ENCODE measurements at regions not wholly inside any gene's neighbourhood (a gene's known extent, or its start where the extent isn't known, plus 50 kb on each side); places are given as distances from the start of the nearest gene placed in this dataset.

DNA sequence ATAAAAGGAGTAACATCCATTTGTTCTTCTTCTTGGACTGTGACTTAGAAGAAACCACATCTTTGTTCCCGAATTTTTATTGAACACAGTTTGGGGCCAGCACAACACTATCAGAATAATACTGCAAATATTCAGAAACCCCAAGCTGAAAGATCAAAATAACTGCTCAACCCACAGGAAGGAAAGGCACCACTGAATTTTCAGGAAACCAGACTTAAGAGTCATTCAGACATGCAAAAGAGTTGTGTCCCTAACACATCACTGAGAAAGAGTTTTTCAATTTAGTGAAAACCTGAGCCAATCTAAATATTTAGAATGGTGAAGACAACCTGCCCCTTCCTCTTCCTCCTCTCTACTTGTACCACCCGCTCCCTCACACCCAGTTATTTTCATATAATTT is 295.0 kb upstream of the RORA start:
- DNase-seq, result no peak

GRCh38 chr15:61522411-61522810 is 293.3 kb upstream of the RORA start:
- DNase-seq, result no peak

GRCh38 chr15:61521953-61522352 is 292.9 kb upstream of the RORA start:
- no peak for DNase-seq

DNA sequence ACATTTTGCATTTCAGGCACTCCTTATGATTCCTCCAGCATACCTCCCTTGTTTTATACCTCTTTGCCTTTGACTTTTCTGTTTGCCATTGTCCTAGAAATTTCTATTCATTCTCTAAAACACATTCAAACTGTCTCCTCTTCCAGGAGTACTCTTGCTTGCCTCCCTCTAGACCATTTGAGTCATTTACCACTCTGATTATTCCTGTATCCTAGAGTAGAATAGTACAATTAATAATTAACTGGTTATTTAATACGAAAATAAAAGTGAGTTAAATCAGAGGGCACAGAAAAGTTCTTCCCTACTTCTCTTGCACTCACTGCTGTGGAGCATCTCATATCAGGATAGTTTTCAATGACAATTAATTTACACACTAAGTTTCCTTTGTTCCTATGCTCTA is 290.2 kb upstream of the RORA start:
- DNase-seq, result no peak

DNA sequence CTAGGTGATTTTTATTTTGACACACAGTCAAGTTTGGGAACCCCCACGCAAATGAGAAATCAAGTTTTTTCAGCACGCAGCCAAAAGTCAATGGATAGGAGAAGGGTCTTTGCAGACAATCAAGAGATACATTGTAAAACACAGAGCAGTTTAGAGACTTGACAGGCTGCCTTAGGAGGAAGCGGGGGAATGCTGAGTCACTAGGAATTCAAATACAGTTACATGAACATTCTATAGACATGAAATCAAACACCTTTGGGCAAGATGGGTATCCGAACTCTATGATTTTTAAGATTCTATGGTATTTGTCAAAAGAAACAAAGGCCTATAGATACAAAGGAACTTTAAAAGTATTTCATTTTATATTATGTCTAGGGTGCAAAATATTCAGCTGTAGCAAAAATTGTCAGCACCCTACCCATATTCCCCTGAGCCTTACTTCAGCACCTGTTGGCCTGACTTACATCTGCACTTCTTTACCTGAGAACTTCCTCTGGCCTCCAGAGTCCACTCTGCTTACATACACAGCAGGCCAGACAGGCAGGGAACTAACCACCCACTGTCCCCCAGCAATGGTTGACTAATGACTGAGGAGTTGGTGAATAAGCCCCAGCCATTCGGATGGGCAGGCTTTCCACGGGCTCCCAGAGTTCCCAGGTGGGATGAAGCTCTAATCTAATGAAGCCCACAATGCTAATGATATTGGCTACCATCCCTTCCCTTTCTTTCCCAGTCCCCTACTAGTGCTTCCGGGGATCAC is 289.3 kb upstream of the RORA start:
- DNase-seq, result peak in 1 of 2 experiments; percentile 5

DNA sequence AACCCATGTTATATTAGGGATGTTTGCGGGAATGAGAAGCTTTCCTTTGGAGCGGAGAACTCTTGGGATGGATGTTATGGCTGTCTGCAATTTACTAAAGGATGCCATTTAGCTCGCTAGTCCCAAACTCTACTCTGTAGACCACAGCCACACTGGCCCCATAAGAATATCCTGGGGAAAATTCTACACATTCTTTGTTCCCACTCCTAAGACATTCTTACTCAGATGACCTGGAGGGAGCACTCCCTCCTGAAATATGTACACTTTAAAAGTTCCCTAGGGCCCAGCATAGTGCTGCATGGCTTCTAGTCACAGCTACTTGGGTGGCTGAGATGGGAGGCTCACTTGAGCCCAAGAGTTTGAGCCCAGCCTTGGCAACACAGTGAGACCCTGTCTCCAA is 288.7 kb upstream of the RORA start:
- DNase-seq, result no peak

- DNase-seq, result no peak
Measured at GRCh38 chr15:61517335-61517734, 288.2 kb upstream of the RORA start.

- DNase-seq, result no peak
Measured at GRCh38 chr15:61511756-61512155, 282.7 kb upstream of the RORA start.

GRCh38 chr15:61511089-61511488 is 282.0 kb upstream of the RORA start:
- DNase-seq, result no peak

DNA sequence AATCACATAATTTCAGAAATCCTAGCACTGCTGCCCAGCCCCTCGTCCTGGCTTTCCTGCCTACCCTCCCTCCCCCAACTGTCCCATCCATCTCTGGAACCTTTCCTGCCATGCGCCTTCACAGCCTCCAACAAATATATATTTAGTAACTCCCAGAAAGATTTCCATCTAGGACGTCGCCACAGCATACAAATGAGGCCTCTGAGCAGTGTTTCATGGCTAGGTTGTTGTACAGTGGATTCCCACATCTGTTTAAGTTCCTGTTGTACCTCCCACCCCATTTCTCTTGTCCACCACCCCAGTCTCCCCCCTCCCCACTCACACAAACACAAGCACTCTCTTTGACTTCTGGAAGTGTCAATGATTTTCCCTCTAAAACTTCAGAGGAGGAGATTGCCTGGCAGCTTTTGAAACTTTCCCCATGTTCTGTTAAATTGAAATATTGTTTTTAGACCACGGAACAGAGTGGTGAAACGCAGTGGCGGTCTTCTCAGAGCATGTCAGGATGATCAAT is 280.3 kb upstream of the RORA start:
- DNase-seq, result no peak

GRCh38 chr15:61503383-61503969 is 274.4 kb upstream of the RORA start:
- no peak for DNase-seq

- no peak for DNase-seq
Measured at GRCh38 chr15:61501815-61502389, 272.8 kb upstream of the RORA start.

- no peak for DNase-seq
Measured at GRCh38 chr15:61500951-61501620, 272.0 kb upstream of the RORA start.

GRCh38 chr15:61500523-61500922 is 271.4 kb upstream of the RORA start:
- DNase-seq, result no peak

DNA sequence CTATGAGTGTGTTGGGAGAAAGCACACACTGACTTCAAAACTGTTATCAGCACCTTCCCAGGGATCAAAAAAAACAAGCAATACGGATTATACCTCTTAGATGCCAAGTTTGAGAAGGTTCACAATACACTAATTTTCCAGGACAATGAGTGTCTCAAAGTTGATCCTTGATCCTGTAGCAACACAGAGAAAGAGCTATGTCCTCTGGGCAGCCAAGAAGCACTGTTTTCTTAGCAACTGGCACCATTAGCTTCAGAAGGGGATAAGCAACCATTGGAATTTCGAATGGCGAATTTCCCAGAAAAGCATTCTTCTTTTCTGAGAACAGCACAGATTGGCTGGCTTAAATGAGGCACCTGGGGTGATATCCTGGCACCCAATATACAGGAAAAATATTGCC is 270.3 kb upstream of the RORA start:
- DNase-seq, result no peak

GRCh38 chr15:61489571-61489970 is 260.5 kb upstream of the RORA start:
- DNase-seq, result no peak

DNA sequence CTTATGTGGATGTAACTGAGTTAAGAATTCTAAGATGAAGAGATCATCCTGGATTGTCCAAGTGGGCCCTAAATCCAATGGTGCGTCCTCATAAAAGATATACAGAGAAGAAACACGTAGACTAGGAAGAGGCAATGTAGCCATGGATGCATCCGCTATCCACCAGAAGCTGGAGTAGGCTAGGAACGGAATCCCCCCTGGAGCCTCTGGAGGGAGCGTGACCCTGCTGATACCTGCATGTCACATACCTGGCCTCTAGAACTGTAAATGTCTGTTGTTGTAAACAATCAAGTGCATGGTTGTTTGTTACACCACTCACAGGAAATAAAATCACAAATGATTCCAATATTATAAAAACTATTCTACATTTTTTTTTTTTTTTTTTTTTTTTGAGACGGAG is 254.5 kb upstream of the RORA start:
- no peak for DNase-seq

DNA sequence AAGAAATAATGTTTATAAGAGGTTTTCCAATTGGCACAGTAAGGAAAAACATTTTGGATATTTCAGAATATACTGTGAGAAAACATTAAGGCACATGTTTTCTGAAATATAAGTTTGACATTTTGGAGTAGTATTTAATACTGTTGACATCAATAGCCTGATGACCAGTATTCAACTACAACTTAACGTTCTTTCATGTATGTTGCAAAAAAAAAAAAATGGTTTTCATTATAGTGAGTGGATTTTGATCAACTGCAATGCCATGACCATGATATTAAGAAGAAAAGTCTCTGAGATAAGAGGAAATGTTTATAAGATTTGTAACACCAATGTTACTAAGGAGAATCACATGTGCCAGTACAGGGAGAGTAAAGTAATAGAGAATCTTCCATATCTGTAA is 252.8 kb upstream of the RORA start:
- no peak for DNase-seq

GRCh38 chr15:61480863-61481262 is 251.8 kb upstream of the RORA start:
- no peak for DNase-seq

DNA sequence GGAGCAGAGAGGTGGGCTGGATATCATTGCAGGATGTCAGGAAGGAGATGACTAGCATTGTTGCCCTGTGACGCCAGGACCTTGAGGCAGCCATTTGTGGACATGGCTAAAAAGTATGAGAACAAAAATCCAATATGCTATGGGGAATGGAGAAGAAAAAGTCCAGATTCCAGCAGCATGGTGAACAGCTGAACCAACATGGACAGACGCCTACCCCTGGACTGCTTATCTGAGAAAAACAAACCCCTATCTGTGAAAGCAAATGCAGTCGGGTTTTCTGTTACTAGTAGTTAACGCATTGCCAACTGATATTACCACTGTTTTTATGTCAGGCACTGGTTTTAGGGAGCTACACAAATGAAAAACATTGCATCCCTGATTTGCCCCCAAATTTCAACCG is 251.2 kb upstream of the RORA start:
- no peak for DNase-seq

- DNase-seq, result no peak
Measured at GRCh38 chr15:61479613-61480012, 250.5 kb upstream of the RORA start.

DNA sequence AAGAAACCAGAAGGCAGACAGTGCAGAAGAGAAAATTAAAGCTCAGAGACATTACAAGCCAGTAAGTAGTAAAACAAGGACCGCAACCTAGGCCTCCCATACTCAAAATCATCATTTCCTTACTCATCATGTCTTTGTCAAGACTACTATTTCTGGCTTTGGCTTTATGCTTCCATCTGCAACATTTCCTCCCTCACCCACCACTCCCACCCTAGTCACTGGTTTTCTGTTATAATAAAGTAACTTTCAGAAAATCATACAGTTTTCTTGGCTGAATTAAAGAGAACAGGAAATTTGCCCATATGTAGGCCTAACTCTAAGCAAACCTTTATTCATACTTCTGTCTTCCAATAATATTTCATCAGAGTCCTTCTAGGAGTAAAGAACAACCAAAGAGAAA is 247.6 kb upstream of the RORA start:
- DNase-seq, result no peak

DNA sequence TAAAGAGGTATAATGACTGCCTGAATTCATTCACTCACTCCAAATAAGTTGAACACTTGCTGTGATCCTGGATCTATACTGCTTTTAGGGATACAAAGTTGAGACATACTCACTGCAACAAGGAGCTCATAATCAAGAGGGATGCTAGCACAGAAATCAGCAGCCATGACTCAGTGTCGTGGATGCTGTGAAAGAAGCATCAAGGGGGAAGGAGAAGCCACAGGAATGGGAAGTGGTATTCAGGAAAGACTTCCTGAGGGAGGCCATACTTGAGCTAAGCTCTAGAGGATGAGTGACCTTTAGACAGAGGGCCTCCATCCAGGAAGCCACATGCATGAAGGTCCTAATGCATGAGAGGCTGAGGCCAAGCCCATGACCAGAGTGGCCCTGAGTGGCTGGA is 245.7 kb upstream of the RORA start:
- no peak for DNase-seq

- no peak for DNase-seq
Measured at GRCh38 chr15:61467823-61468222, 238.7 kb upstream of the RORA start.
